BJ (cell line): ENCODE measurements at regions not wholly inside any gene's neighbourhood (a gene's known extent, or its start where the extent isn't known, plus 50 kb on each side); places are given as distances from the start of the nearest gene placed in this dataset.
A peak's percentile ranks its signal among the peaks of the same experiment; 100 is the strongest.

Source experiments
- CTCF ChIA-PET: fragments of 350-600 bp; formaldehyde crosslinking; extraction: SDS; loops from one replicate; lab custom pipeline; 2021; ENCODE audit warnings: antibody characterized with exemption, inconsistent platforms; lab: Yijun Ruan, JAX
- POLR2A ChIA-PET: fragments of 300-600 bp; sonication (Branson Sonifier 250); formaldehyde crosslinking; extraction: SDS; loops from one replicate; lab custom pipeline; 2021; ENCODE audit warnings: antibody characterized with exemption; lab: Charles Lee
- DNase-seq: peaks from one replicate; pipeline ENCODE4 v3.0.0-alpha.2; 2011; ENCODE audit warnings: low read depth
- H3K27me3 ChIP-seq: 2 replicates; pipeline ENCODE4 v1.6.0; 2011; ENCODE audit warnings: low read length; ENCODE audit not compliant: control insufficient read depth, insufficient read depth
- H3K36me3 ChIP-seq: 2 replicates; pipeline ENCODE4 v1.5.1; 2011; ENCODE audit warnings: low read length; ENCODE audit not compliant: control insufficient read depth, insufficient read depth
- H3K4me3 ChIP-seq: 2 replicates; pipeline ENCODE4 v1.5.1; 2011; ENCODE audit warnings: low read depth, mild to moderate bottlenecking, control low read depth, low read length
- CTCF ChIP-seq: IDR thresholded peaks from 2 replicates; pipeline ENCODE4 v1.5.1; 2011; ENCODE audit warnings: low read depth, mild to moderate bottlenecking, control low read depth, inconsistent platforms, low read length, moderate library complexity; ENCODE audit not compliant: insufficient read depth

DNA sequence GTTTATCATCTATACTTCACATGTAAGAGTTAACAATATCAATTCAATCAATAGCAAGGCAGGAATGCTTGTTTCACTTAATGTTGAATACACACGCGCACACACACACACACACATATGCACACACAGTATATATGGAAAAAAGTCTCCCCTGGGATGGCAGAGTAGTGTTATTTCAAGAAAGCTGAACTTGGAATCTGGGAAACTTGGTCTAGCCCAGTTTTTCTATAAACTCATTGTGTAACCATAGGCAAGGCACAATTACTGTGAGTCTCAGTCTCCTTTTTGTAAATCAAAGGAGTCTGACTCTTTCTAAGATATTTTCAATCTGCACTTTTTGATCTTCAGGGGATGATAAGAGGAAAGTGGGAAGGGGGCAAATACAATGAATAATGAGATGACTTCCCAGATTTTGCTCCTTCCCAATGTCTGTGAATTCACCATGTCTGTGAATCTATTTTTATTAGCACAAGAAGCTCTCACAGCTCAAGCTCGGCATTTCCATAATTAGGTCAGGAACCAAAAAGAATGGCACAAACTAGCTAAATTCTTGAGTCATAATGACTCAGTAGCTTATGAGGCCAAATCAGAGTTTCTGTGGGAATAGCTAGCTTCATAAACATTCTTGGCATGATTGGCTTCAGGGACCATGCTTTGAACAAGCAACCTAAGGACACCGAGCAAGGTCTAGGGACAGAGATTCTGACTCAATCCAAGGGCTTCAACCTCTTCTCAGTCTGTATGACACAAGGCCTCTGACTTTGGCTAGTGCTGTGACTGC lies 227.4 kb upstream of the DCBLD2 start:
- H3K27me3 ChIP-seq = no peaks in the 10 kb centered on the region
- no peak overlapping the region for H3K4me3 ChIP-seq
- POLR2A ChIA-PET = interaction anchor here (0.6 kb wide), 3 partner anchors 9 to 375 kb away, joined by 3 read pairs; no protein-coding TSS in a partner anchor
- TF ChIP-seq CTCF = no peak
- no peaks in the 10 kb centered on the region for H3K36me3 ChIP-seq
- DNase-seq = peak; percentile 98
- CTCF ChIA-PET = interaction anchor here (1.0 to 3.6 kb wide), 5 partner anchors 10 to 652 kb away, joined by 3 to 12 read pairs (median 6); no protein-coding TSS in a partner anchor

- Histone ChIP-seq H3K4me3 (no peak overlapping the region), H3K27me3 (no peaks in the 10 kb centered on the region), H3K36me3 (no peaks in the 10 kb centered on the region)
- TF ChIP-seq CTCF = no peak
- POLR2A ChIA-PET = no interaction called here
- no peak for DNase-seq
- CTCF ChIA-PET = interaction anchor here (0.8 to 3.6 kb wide), 5 partner anchors 9 to 653 kb away, joined by 3 to 12 read pairs (median 5); no protein-coding TSS in a partner anchor
Observed at GRCh38 chr3:99128235-99128634, 226.7 kb upstream of the DCBLD2 start.

DNA sequence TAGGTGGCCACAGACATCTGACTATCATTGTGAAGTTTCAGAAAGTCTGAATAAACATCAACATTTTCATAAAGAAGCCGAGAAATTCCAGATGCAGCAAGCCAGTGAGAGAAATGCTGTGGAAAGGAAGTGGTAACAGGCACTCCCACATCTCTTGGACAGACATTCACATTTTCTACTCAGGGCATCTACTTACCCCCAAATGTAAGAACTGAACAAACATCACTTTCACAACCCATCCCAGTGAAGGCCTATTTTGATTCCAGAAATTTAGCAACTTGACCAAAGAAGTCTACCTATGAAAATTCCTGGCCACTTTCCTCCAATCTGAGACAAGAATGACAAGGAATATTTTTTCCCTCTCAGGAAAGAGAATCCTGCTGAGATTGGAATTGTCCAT lies 224.8 kb upstream of the DCBLD2 start:
- POLR2A ChIA-PET = no interaction called here
- TF ChIP-seq CTCF = no peak
- no peaks in the 10 kb centered on the region for H3K27me3 ChIP-seq
- H3K4me3 ChIP-seq = no peak overlapping the region
- CTCF ChIA-PET = interaction anchor here (1.2 to 2.2 kb wide), 2 partner anchors 46 to 103 kb away, joined by 3 to 6 read pairs; no protein-coding TSS in a partner anchor
- DNase-seq = no peak
- no peaks in the 10 kb centered on the region for H3K36me3 ChIP-seq

DNA sequence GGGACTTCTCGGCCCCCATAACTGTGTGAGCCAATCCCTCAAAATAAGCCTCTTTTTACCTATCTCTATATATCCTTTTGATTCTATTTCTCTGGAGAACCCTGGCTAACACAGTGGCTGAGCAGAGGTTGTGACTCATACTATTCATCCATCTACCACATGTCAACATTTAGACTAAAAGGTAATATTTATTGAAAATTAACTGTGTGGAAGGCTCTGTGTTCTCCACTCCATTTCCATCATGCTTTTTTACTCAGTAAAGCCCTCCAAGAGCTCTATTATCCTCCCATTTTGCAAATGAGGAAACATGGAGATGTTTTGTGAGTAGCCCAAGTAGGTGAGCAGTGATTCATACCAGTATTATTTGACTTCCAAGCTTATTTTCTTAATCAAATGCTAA lies 217.9 kb upstream of the DCBLD2 start:
- no peak for DNase-seq
- ChIA-PET CTCF (interaction anchor here (0.8 to 1.6 kb wide), 4 partner anchors 8 to 414 kb away, joined by 3 to 5 read pairs (median 3); no protein-coding TSS in a partner anchor), POLR2A (interaction anchor here (1.3 kb wide), 1 partner anchor 10 kb away, joined by 3 read pairs; no protein-coding TSS in a partner anchor)
- Histone ChIP-seq H3K27me3 (no peaks in the 10 kb centered on the region), H3K36me3 (no peaks in the 10 kb centered on the region), H3K4me3 (no peak overlapping the region)
- no peak for TF ChIP-seq CTCF

- Histone ChIP-seq H3K36me3 (no peaks in the 10 kb centered on the region), H3K27me3 (no peaks in the 10 kb centered on the region), H3K4me3 (no peak overlapping the region)
- ChIA-PET CTCF (interaction anchor here (1.2 to 1.6 kb wide), 3 partner anchors 9 to 278 kb away, joined by 3 to 5 read pairs (median 3); no protein-coding TSS in a partner anchor), POLR2A (no interaction called here)
- peak; percentile 84 for DNase-seq
- TF ChIP-seq CTCF = no peak
Observed at GRCh38 chr3:99118381-99118780, 216.9 kb upstream of the DCBLD2 start.
